GM13977 (cell line): ENCODE measurements at regions not wholly inside any gene's neighbourhood (a gene's known extent, or its start where the extent isn't known, plus 50 kb on each side); places are given as distances from the start of the nearest gene placed in this dataset.

ENCODE experiments used
- DNase-seq: peaks from one replicate; pipeline ENCODE4 v3.0.0; 2012; ENCODE audit warnings: low spot score
- in situ Hi-C: fragments of 300-500 bp; cut with MboI; formaldehyde crosslinking; loops from one replicate; pipeline ENCODE4 v1.12.0; 2022; ENCODE audit warnings: low sequenced_read_pairs, low pct_unique_long_range_greater_than_20kb, mixed read lengths, inconsistent platforms; ENCODE audit not compliant: unreplicated experiment
- TF ChIP-seq, protein P1 (sequence below): IDR thresholded peaks from 2 replicates; pipeline ENCODE4 v1.5.1; 2012; ENCODE audit warnings: mild to moderate bottlenecking, control low read depth; ENCODE audit not compliant: insufficient read depth; ENCODE audit errors: extremely low read depth, missing control alignments

DNA sequence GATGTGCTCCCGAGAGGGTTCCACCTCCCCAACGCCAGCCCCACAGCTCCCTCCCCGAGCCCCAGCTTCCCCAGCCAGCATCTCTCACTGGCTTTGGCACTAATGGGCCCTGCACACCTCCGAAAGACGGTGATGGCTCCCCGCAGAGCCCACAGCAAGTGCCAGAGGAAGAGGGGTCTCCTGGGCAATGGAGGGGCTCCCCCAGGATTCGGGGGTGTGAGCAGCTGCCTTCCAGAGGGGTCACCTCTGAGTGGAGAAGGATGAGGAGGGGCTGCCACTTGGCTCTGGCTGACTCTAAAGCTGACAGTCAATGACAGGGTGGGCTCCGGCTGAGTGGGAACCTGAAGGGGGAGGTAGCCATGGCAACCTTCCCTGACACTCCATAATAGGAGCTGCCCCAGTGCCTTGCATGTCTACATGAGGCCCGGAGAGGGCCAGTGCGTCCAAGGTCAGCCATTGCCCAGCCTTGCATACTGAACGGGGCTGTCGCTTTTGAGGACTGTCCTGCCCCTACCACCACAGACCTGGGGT is 98.6 kb upstream of the SYT13 start:
- DNase-seq, result no peak
- TF ChIP-seq, protein P1, sequence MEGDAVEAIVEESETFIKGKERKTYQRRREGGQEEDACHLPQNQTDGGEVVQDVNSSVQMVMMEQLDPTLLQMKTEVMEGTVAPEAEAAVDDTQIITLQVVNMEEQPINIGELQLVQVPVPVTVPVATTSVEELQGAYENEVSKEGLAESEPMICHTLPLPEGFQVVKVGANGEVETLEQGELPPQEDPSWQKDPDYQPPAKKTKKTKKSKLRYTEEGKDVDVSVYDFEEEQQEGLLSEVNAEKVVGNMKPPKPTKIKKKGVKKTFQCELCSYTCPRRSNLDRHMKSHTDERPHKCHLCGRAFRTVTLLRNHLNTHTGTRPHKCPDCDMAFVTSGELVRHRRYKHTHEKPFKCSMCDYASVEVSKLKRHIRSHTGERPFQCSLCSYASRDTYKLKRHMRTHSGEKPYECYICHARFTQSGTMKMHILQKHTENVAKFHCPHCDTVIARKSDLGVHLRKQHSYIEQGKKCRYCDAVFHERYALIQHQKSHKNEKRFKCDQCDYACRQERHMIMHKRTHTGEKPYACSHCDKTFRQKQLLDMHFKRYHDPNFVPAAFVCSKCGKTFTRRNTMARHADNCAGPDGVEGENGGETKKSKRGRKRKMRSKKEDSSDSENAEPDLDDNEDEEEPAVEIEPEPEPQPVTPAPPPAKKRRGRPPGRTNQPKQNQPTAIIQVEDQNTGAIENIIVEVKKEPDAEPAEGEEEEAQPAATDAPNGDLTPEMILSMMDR, result no peak
- in situ Hi-C loops, result loop anchor here (25.0 kb wide), 1 partner anchor 378 kb away; no protein-coding TSS in a partner anchor

GRCh38 chr11:45384016-45384415 is 97.9 kb upstream of the SYT13 start:
- TF ChIP-seq, protein P1, result no peak
- DNase-seq, result no peak
- in situ Hi-C loops, result loop anchor here (25.0 kb wide), 1 partner anchor 378 kb away; no protein-coding TSS in a partner anchor

- TF ChIP-seq, protein P1, result no peak
- in situ Hi-C loops, result loop anchor here (25.0 kb wide), 1 partner anchor 379 kb away; no protein-coding TSS in a partner anchor
- no peak for DNase-seq
Observed at GRCh38 chr11:45383224-45383623, 97.1 kb upstream of the SYT13 start.

GRCh38 chr11:45382133-45382878 is 96.2 kb upstream of the SYT13 start:
- TF ChIP-seq, protein P1, result no peak

GRCh38 chr11:45379162-45379863 is 93.2 kb upstream of the SYT13 start:
- TF ChIP-seq, protein P1, result no peak
- DNase-seq, result no peak
- in situ Hi-C loops, result loop anchor here (25.0 kb wide), 1 partner anchor 383 kb away; no protein-coding TSS in a partner anchor

More at GRCh38 chr11:45382133-45382878, 96.2 kb upstream of the SYT13 start:
- in situ Hi-C loops, result loop anchor here (25.0 kb wide), 1 partner anchor 380 kb away; no protein-coding TSS in a partner anchor
- DNase-seq, result no peak

- DNase-seq, result no peak
- TF ChIP-seq, protein P1, result no peak
- in situ Hi-C loops, result loop anchor here (25.0 kb wide), 1 partner anchor 384 kb away; no protein-coding TSS in a partner anchor
Observed at GRCh38 chr11:45378516-45378915, 92.4 kb upstream of the SYT13 start.
